Glutamatergic neuron (in vitro differentiated cells): ENCODE measurements at regions not wholly inside any gene's neighbourhood (a gene's known extent, or its start where the extent isn't known, plus 50 kb on each side); places are given as distances from the start of the nearest gene placed in this dataset.

Experiments used
- DNase-seq: peaks from one replicate; pipeline ENCODE4 v3.0.0; 2022
- H3K27ac Mint-ChIP-seq: one replicate; pipeline ENCODE4 v1.8.0; 2020; ENCODE audit warnings: mild to moderate bottlenecking, mixed read lengths, inconsistent platforms; ENCODE audit not compliant: unreplicated experiment
- H3K27me3 Mint-ChIP-seq: one replicate; pipeline ENCODE4 v1.8.0; 2020; ENCODE audit warnings: mild to moderate bottlenecking, moderate library complexity, mixed read lengths, inconsistent platforms; ENCODE audit not compliant: unreplicated experiment
- H3K36me3 Mint-ChIP-seq: one replicate; pipeline ENCODE4 v1.8.0; 2020; ENCODE audit warnings: mild to moderate bottlenecking, mixed read lengths, inconsistent platforms; ENCODE audit not compliant: unreplicated experiment
- H3K4me1 Mint-ChIP-seq: one replicate; pipeline ENCODE4 v1.8.0; 2020; ENCODE audit warnings: mild to moderate bottlenecking, low read depth, mixed read lengths, inconsistent platforms; ENCODE audit not compliant: unreplicated experiment
- H3K4me3 Mint-ChIP-seq: one replicate; pipeline ENCODE4 v1.8.0; 2020; ENCODE audit warnings: mild to moderate bottlenecking, mixed read lengths, inconsistent platforms; ENCODE audit not compliant: unreplicated experiment
- H3K9me3 Mint-ChIP-seq: one replicate; pipeline ENCODE4 v1.8.0; 2020; ENCODE audit warnings: mild to moderate bottlenecking, moderate library complexity, mixed read lengths, inconsistent platforms; ENCODE audit not compliant: unreplicated experiment
- TF ChIP-seq, protein P1 (sequence below): fragments of 200-600 bp; sonication (generic); IDR thresholded peaks from one replicate; pipeline ENCODE4 v1.5.0; 2021; ENCODE audit not compliant: partially characterized antibody, unreplicated experiment

- no peaks in the 10 kb centered on the region for H3K36me3 Mint-ChIP-seq
- no peak overlapping the region for H3K27ac Mint-ChIP-seq
- no peaks in the 10 kb centered on the region for H3K9me3 Mint-ChIP-seq
- no peaks in the 10 kb centered on the region for H3K27me3 Mint-ChIP-seq
- TF ChIP-seq, protein P1, sequence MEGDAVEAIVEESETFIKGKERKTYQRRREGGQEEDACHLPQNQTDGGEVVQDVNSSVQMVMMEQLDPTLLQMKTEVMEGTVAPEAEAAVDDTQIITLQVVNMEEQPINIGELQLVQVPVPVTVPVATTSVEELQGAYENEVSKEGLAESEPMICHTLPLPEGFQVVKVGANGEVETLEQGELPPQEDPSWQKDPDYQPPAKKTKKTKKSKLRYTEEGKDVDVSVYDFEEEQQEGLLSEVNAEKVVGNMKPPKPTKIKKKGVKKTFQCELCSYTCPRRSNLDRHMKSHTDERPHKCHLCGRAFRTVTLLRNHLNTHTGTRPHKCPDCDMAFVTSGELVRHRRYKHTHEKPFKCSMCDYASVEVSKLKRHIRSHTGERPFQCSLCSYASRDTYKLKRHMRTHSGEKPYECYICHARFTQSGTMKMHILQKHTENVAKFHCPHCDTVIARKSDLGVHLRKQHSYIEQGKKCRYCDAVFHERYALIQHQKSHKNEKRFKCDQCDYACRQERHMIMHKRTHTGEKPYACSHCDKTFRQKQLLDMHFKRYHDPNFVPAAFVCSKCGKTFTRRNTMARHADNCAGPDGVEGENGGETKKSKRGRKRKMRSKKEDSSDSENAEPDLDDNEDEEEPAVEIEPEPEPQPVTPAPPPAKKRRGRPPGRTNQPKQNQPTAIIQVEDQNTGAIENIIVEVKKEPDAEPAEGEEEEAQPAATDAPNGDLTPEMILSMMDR: no peak
- no peak for DNase-seq
- H3K4me1 Mint-ChIP-seq: no peaks in the 10 kb centered on the region
- H3K4me3 Mint-ChIP-seq: no peak overlapping the region
These were observed 1761.8 kb downstream of the SUCLG1 start for GRCh38 chr2:82697231-82697630.

- Mint-ChIP-seq H3K4me1 (no peaks in the 10 kb centered on the region), H3K4me3 (no peak overlapping the region), H3K9me3 (no peaks in the 10 kb centered on the region), H3K36me3 (no peaks in the 10 kb centered on the region), H3K27me3 (no peaks in the 10 kb centered on the region), H3K27ac (no peak overlapping the region)
- TF ChIP-seq, protein P1: no peak
- no peak for DNase-seq
These were observed 1764.6 kb downstream of the SUCLG1 start for GRCh38 chr2:82694431-82694830.

GRCh38 chr2:82690757-82691411, 1768.2 kb downstream of the SUCLG1 start:
- no peaks in the 10 kb centered on the region for H3K9me3 Mint-ChIP-seq
- H3K4me1 Mint-ChIP-seq: no peaks in the 10 kb centered on the region
- TF ChIP-seq, protein P1: no peak
- H3K36me3 Mint-ChIP-seq: no peaks in the 10 kb centered on the region
- DNase-seq: no peak
- H3K27me3 Mint-ChIP-seq: no peaks in the 10 kb centered on the region
- H3K27ac Mint-ChIP-seq: no peak overlapping the region
- H3K4me3 Mint-ChIP-seq: no peak overlapping the region

GRCh38 chr2:82675186-82675585, 1783.9 kb downstream of the SUCLG1 start:
- H3K4me3 Mint-ChIP-seq: no peak overlapping the region
- H3K27ac Mint-ChIP-seq: no peak overlapping the region
- TF ChIP-seq, protein P1: no peak
- no peak for DNase-seq
- H3K4me1 Mint-ChIP-seq: no peaks in the 10 kb centered on the region
- no peaks in the 10 kb centered on the region for H3K9me3 Mint-ChIP-seq
- no peaks in the 10 kb centered on the region for H3K36me3 Mint-ChIP-seq
- H3K27me3 Mint-ChIP-seq: no peaks in the 10 kb centered on the region

GRCh38 chr2:82674652-82675051, 1784.4 kb downstream of the SUCLG1 start:
- no peak overlapping the region for H3K27ac Mint-ChIP-seq
- TF ChIP-seq, protein P1: no peak
- H3K4me3 Mint-ChIP-seq: no peak overlapping the region
- no peaks in the 10 kb centered on the region for H3K36me3 Mint-ChIP-seq
- no peaks in the 10 kb centered on the region for H3K9me3 Mint-ChIP-seq
- no peaks in the 10 kb centered on the region for H3K4me1 Mint-ChIP-seq
- H3K27me3 Mint-ChIP-seq: no peaks in the 10 kb centered on the region
- DNase-seq: no peak
